ENCODE measurements at regions not wholly inside any gene's neighbourhood (a gene's known extent, or its start where the extent isn't known, plus 50 kb on each side); places are given as distances from the start of the nearest gene placed in this dataset.

- Mint-ChIP-seq H3K36me3 (no peaks in the 10 kb centered on the region), H3K4me1 (peaks cover 6% of the 10 kb centered on the region), H3K27ac (no peak overlapping the region), H3K27me3 (ENCODE audit: low read depth) (no peaks in the 10 kb centered on the region), H3K9me3 (peaks cover 10% of the 10 kb centered on the region), H3K4me3 (no peak overlapping the region)
- DNase-seq (ENCODE audit: low spot score in 2 of 2, unreplicated experiment in 2 of 2) = no peak
- TF ChIP-seq CTCF (IDR thresholded peaks at IDR 0.05; ENCODE audit: unreplicated experiment) = no peak
Measured at GRCh38 chr12:67797185-67797741, 148.7 kb downstream of the DYRK2 start.

- H3K36me3 Mint-ChIP-seq = no peaks in the 10 kb centered on the region
- H3K9me3 Mint-ChIP-seq = peaks cover 6% of the 10 kb centered on the region
- no peak overlapping the region for H3K4me3 Mint-ChIP-seq
- no peak for DNase-seq (ENCODE audit: low spot score in 2 of 2, unreplicated experiment in 2 of 2)
- H3K27ac Mint-ChIP-seq = no peak overlapping the region
- no peaks in the 10 kb centered on the region for H3K27me3 Mint-ChIP-seq (ENCODE audit: low read depth)
- H3K4me1 Mint-ChIP-seq = peaks cover 6% of the 10 kb centered on the region
- no peak for TF ChIP-seq CTCF (IDR thresholded peaks at IDR 0.05; ENCODE audit: unreplicated experiment)
Measured at GRCh38 chr12:67797753-67798152, 149.2 kb downstream of the DYRK2 start.

GRCh38 chr12:67798768-67799167 lies 150.2 kb downstream of the DYRK2 start:
- Mint-ChIP-seq H3K4me3 (no peak overlapping the region), H3K9me3 (no peaks in the 10 kb centered on the region), H3K4me1 (peaks cover 6% of the 10 kb centered on the region), H3K27ac (peak overlapping the region; percentile 26), H3K36me3 (no peaks in the 10 kb centered on the region), H3K27me3 (ENCODE audit: low read depth) (no peaks in the 10 kb centered on the region)
- DNase-seq (ENCODE audit: low spot score in 2 of 2, unreplicated experiment in 2 of 2) = no peak
- TF ChIP-seq CTCF (IDR thresholded peaks at IDR 0.05; ENCODE audit: unreplicated experiment) = no peak

DNA sequence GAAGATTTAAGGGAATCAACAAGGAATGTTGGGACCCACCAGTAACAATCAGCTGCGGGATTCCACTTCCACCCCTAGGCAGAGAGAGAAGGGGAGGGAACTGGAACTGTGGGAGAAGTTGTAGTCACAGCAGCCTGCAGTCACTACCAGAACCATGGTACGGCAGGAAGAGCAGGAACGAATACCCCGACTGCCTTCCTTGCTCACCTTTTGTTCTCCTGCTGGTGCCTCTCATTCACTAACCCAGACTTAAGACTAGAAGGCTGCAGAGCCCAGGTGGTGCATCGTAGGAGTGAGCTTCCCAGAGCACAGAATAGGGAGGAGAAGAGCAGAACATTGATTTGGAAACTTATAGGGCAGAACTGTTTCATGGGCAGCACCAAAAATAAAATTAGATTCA lies 154.2 kb downstream of the DYRK2 start:
- H3K4me1 Mint-ChIP-seq = peaks cover 15% of the 10 kb centered on the region
- H3K27ac Mint-ChIP-seq = no peak overlapping the region
- DNase-seq (ENCODE audit: low spot score in 2 of 2, unreplicated experiment in 2 of 2) = no peak

DNA sequence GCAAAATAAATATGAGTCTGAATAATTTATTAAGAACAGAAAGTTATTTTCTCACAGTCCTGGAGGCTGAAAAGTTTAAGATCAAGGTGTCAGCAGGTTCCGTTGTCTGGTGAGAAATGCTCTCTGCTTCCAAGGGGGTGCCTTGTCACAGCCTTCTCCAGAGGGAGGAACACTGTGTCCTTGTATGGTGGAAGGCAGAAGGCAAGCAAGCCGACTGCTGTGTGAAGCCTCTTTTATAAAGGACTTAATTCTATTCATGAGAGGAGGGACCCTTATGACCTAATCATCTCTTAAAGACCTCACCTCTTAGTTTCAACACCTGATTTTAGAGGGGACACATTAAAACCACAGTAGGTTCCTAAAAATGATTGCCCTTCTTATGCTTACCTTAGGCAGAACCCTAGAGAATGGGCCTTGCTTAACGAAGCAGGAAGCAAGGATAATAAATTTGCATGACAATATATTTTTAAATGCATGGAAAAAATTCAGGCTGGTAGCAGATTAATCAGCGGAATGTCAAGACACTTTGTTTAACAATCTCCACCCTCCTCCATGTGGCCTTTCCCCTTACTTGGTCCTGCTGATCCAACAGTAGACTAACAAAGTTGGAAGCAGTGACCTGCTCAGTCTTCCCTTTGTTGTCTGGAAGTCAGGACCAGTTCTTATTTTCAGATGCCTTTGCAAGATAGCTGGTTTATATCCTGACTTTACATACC lies 154.9 kb downstream of the DYRK2 start:
- Mint-ChIP-seq H3K27ac (no peak overlapping the region), H3K4me1 (peaks cover 22% of the 10 kb centered on the region), H3K27me3 (ENCODE audit: low read depth) (no peaks in the 10 kb centered on the region), H3K36me3 (no peaks in the 10 kb centered on the region), H3K9me3 (no peaks in the 10 kb centered on the region), H3K4me3 (no peak overlapping the region)
- TF ChIP-seq CTCF (IDR thresholded peaks at IDR 0.05; ENCODE audit: unreplicated experiment) = no peak
- DNase-seq (ENCODE audit: low spot score in 2 of 2, unreplicated experiment in 2 of 2) = no peak

More for the DNA sequence above, 154.2 kb downstream of the DYRK2 start:
- Mint-ChIP-seq H3K36me3 (no peaks in the 10 kb centered on the region), H3K27me3 (ENCODE audit: low read depth) (no peaks in the 10 kb centered on the region), H3K4me3 (no peak overlapping the region), H3K9me3 (no peaks in the 10 kb centered on the region)
- TF ChIP-seq CTCF (IDR thresholded peaks at IDR 0.05; ENCODE audit: unreplicated experiment) = no peak

Measured in mesothelial cell of epicardium (in vitro differentiated cells).